ENCODE measurements at regions not wholly inside any gene's neighbourhood (a gene's known extent, or its start where the extent isn't known, plus 50 kb on each side); places are given as distances from the start of the nearest gene placed in this dataset.

- Histone ChIP-seq H3K4me1 (peaks cover 4 to 22% (median 16%) of the 10 kb centered on the region in 4 donors), H3K27ac (replicated peaks in 1 of 4) (no peak overlapping the region), H3K36me3 (no peaks in the 10 kb centered on the region), H3K27me3 (peaks cover 0 to 58% (median 0%) of the 10 kb centered on the region in 4 donors), H3K4me3 (no peak overlapping the region), H3K9me3 (no peaks in the 10 kb centered on the region)
- intact Hi-C loops (cut with DNase I), result no loop called here
- 36% methylated on average over 13 of the region's 14 CpGs for WGBS
- TF ChIP-seq, protein P1, sequence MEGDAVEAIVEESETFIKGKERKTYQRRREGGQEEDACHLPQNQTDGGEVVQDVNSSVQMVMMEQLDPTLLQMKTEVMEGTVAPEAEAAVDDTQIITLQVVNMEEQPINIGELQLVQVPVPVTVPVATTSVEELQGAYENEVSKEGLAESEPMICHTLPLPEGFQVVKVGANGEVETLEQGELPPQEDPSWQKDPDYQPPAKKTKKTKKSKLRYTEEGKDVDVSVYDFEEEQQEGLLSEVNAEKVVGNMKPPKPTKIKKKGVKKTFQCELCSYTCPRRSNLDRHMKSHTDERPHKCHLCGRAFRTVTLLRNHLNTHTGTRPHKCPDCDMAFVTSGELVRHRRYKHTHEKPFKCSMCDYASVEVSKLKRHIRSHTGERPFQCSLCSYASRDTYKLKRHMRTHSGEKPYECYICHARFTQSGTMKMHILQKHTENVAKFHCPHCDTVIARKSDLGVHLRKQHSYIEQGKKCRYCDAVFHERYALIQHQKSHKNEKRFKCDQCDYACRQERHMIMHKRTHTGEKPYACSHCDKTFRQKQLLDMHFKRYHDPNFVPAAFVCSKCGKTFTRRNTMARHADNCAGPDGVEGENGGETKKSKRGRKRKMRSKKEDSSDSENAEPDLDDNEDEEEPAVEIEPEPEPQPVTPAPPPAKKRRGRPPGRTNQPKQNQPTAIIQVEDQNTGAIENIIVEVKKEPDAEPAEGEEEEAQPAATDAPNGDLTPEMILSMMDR (IDR thresholded peaks at IDR 0.05), result no peak
- TF ChIP-seq EP300 (IDR thresholded peaks at IDR 0.05) (no peak), POLR2AphosphoS5 (IDR thresholded peaks at IDR 0.05) (no peak), POLR2A (IDR thresholded peaks at IDR 0.05; ENCODE audit: low read depth) (no peak)
- no peak for DNase-seq (ENCODE audit: extremely low spot score)
Observed at GRCh38 chr20:63100174-63100925, 93.6 kb upstream of the BHLHE23 start.

DNA sequence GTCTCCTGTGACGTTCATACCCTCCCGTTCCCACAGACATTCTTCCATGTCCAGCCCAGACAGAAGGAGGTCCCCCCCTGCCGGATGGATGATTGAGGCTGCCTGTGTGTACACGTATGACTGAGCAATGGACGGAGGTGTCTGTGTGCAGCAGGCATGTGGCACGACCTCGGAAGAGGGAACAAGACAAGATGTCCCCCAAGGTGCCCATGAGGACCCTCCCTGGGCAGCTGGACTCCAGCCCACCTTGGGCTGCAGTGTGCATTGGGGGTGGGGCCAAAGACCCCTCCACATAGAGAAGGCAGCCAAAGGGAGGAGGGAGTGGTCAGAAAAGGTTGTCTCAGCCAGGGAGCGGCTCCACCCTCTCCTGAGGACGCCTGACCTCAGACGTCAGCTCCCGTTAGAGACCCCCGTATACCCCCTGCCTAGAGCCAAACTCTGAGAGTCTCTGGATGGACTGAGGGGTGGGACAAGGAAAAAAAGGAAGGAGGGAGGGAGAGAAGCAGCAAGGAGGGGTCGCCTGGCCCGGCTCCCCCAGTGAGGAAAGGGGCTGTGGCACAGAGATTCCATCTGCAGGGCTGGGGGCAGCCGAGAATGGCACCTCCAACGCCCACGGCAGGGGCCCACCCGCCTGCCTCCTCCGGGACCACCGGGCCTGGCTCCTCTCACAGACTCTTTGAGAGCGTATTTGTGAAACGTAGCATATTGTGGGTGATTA, 92.9 kb upstream of the BHLHE23 start:
- peaks cover 4 to 16% (median 11%) of the 10 kb centered on the region in 4 donors for H3K4me1 ChIP-seq
- no peak overlapping the region for H3K4me3 ChIP-seq
- H3K27me3 ChIP-seq, result peaks cover 0 to 66% (median 0%) of the 10 kb centered on the region in 4 donors
- no peak for TF ChIP-seq POLR2AphosphoS5 (IDR thresholded peaks at IDR 0.05)
- TF ChIP-seq, protein P1 (IDR thresholded peaks at IDR 0.05), result no peak
- TF ChIP-seq POLR2A (IDR thresholded peaks at IDR 0.05; ENCODE audit: low read depth), result no peak
- TF ChIP-seq EP300 (IDR thresholded peaks at IDR 0.05), result no peak
- no peaks in the 10 kb centered on the region for H3K9me3 ChIP-seq
- H3K27ac ChIP-seq (replicated peaks in 1 of 4), result no peak overlapping the region
- intact Hi-C loops (cut with DNase I), result no loop called here
- 23% methylated on average over 22 of the region's 22 CpGs for WGBS
- no peaks in the 10 kb centered on the region for H3K36me3 ChIP-seq
- DNase-seq (ENCODE audit: extremely low spot score), result no peak

- intact Hi-C loops (cut with DNase I), result no loop called here
- no peak overlapping the region for H3K27ac ChIP-seq (replicated peaks in 1 of 4)
Observed at GRCh38 chr20:63098195-63098810, 91.5 kb upstream of the BHLHE23 start.

DNA sequence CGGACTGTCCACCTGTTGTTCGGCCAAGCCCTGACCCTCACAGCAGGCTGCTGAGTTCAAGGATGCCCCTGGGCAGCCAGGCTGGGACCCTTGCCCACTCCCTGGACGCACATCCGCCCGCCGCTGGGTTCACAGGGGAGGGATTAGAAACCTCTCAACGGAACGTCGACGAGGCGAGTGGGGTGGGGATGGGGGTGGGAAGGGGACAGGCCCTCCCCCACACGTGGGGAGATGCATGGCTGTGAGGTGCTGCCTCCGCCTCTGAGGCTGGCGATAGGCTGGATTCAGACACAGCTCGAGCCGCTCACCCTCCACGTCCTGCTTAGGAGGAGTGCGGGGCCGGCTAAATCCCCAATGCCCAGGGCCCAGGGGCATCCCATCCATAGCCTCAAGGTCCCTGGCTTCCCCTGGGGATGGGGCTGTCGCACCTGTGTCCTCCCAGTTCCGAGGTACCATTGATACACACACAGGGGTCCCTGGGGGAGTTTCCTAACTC, 90.6 kb upstream of the BHLHE23 start:
- no peak for TF ChIP-seq POLR2A (IDR thresholded peaks at IDR 0.05; ENCODE audit: low read depth)
- TF ChIP-seq POLR2AphosphoS5 (IDR thresholded peaks at IDR 0.05), result no peak
- TF ChIP-seq, protein P1 (IDR thresholded peaks at IDR 0.05), result no peak
- TF ChIP-seq EP300 (IDR thresholded peaks at IDR 0.05), result no peak
- Histone ChIP-seq H3K4me3 (no peak overlapping the region), H3K36me3 (no peaks in the 10 kb centered on the region), H3K27me3 (peaks cover 0 to 79% (median 0%) of the 10 kb centered on the region in 4 donors), H3K4me1 (peaks cover 0 to 9% (median 4%) of the 10 kb centered on the region in 4 donors), H3K9me3 (no peaks in the 10 kb centered on the region), H3K27ac (replicated peaks in 1 of 4) (no peak overlapping the region)
- 76% methylated on average over 7 of the region's 21 CpGs for WGBS
- intact Hi-C loops (cut with DNase I), result no loop called here
- no peak for DNase-seq (ENCODE audit: extremely low spot score)

More at GRCh38 chr20:63098195-63098810, 91.5 kb upstream of the BHLHE23 start:
- no peak overlapping the region for H3K4me3 ChIP-seq
- TF ChIP-seq POLR2A (IDR thresholded peaks at IDR 0.05; ENCODE audit: low read depth) (no peak), POLR2AphosphoS5 (IDR thresholded peaks at IDR 0.05) (no peak), EP300 (IDR thresholded peaks at IDR 0.05) (no peak)
- TF ChIP-seq, protein P1 (IDR thresholded peaks at IDR 0.05), result no peak
- peaks cover 4 to 16% (median 11%) of the 10 kb centered on the region in 4 donors for H3K4me1 ChIP-seq
- H3K27me3 ChIP-seq, result peaks cover 0 to 71% (median 0%) of the 10 kb centered on the region in 4 donors
- no peak for DNase-seq (ENCODE audit: extremely low spot score)
- H3K36me3 ChIP-seq, result no peaks in the 10 kb centered on the region
- WGBS, result 69% methylated on average over 5 of the region's 6 CpGs
- H3K9me3 ChIP-seq, result no peaks in the 10 kb centered on the region
